IMR-90 (cell line): ENCODE measurements at regions not wholly inside any gene's neighbourhood (a gene's known extent, or its start where the extent isn't known, plus 50 kb on each side); places are given as distances from the start of the nearest gene placed in this dataset.

Experiments used
- ATAC-seq: fragments of 200-7000 bp; cut with Tn5 transposase; 2 replicates; pipeline ENCODE4 v1.9.1; 2020; ENCODE audit warnings: low read depth, mild to moderate bottlenecking, moderate library complexity
- BruUV-seq: library from RNA; stranded (reverse); fragments of 400-500 nt; replicated peaks from 2 replicates; lab custom pipeline; 2021; lab: Mats Ljungman, UMichigan
- CTCF ChIA-PET: fragments of 300-600 bp; formaldehyde crosslinking; extraction: SDS; loops from one replicate; lab custom pipeline; 2021; ENCODE audit warnings: antibody characterized with exemption; lab: Yijun Ruan, JAX
- POLR2A ChIA-PET: fragments of 300-600 bp; sonication (Branson Sonifier 250); formaldehyde crosslinking; loops from one replicate; lab custom pipeline; 2022; ENCODE audit warnings: antibody characterized with exemption; ENCODE audit not compliant: unreplicated experiment; lab: Charles Lee
- DNase-seq: peaks from one replicate; pipeline ENCODE4 v3.0.0; 2013
- H2AFZ ChIP-seq: replicated peaks from 2 replicates; pipeline ENCODE3; 2013; ENCODE audit warnings: low read length, mild to moderate bottlenecking; ENCODE audit not compliant: poor library complexity
- H2AK5ac ChIP-seq: 2 replicates; pipeline ENCODE4 v1.6.1; 2013; ENCODE audit warnings: low read depth, low read length, inconsistent platforms
- H2AK9ac ChIP-seq: replicated peaks from 2 replicates; pipeline ENCODE3; 2013; ENCODE audit warnings: mild to moderate bottlenecking, low read depth, low read length, moderate library complexity; ENCODE audit not compliant: poor library complexity
- H2BK120ac ChIP-seq: 2 replicates; pipeline ENCODE4 v1.6.1; 2013; ENCODE audit warnings: low read depth, low read length, inconsistent platforms
- H2BK15ac ChIP-seq: 3 replicates; pipeline ENCODE4 v1.6.1; 2013; ENCODE audit warnings: low read depth, low read length, inconsistent platforms
- H2BK20ac ChIP-seq: 2 replicates; pipeline ENCODE4 v1.6.1; 2013; ENCODE audit warnings: low read depth, mild to moderate bottlenecking, inconsistent platforms, low read length, moderate library complexity
- H2BK5ac ChIP-seq: 2 replicates; pipeline ENCODE4 v1.6.1; 2013; ENCODE audit warnings: mild to moderate bottlenecking, low read depth, low read length, inconsistent platforms; ENCODE audit not compliant: poor library complexity, severe bottlenecking
- H3K14ac ChIP-seq: replicated peaks from 2 replicates; pipeline ENCODE4 v1.6.1; 2013; ENCODE audit warnings: low read depth, low read length, inconsistent platforms
- H3K18ac ChIP-seq: 2 replicates; pipeline ENCODE4 v1.6.1; 2013; ENCODE audit warnings: low read depth, low read length, control low read depth
- H3K23ac ChIP-seq: 2 replicates; pipeline ENCODE4 v1.6.1; 2013; ENCODE audit warnings: low read depth, low read length, inconsistent platforms
- H3K27ac ChIP-seq: 2 replicates; pipeline ENCODE4 v1.5.1; 2013; ENCODE audit warnings: mild to moderate bottlenecking, control low read depth, low read length; ENCODE audit not compliant: insufficient read depth
- H3K27me3 ChIP-seq: 2 replicates; pipeline ENCODE4 v1.6.1; 2013; ENCODE audit warnings: low read length; ENCODE audit not compliant: control insufficient read depth, insufficient read depth
- H3K36me3 ChIP-seq: 2 replicates; pipeline ENCODE4 v1.6.1; 2013; ENCODE audit warnings: low read length, mixed read lengths; ENCODE audit not compliant: control insufficient read depth, insufficient read depth
- H3K4ac ChIP-seq: 2 replicates; pipeline ENCODE4 v1.6.1; 2013; ENCODE audit warnings: low read depth, low read length, inconsistent platforms
- H3K4me1 ChIP-seq: 2 replicates; pipeline ENCODE4 v1.6.1; 2013; ENCODE audit warnings: low read length, mixed read lengths; ENCODE audit not compliant: control insufficient read depth, insufficient read depth
- H3K4me2 ChIP-seq: 2 replicates; pipeline ENCODE4 v1.6.1; 2013; ENCODE audit warnings: low read depth, mild to moderate bottlenecking, control low read depth, low read length, moderate library complexity
- H3K4me3 ChIP-seq: 2 replicates; pipeline ENCODE4 v1.5.1; 2013; ENCODE audit warnings: low read depth, mild to moderate bottlenecking, control low read depth, low read length, moderate library complexity; ENCODE audit not compliant: insufficient read depth
- H3K56ac ChIP-seq: 2 replicates; pipeline ENCODE4 v1.6.1; 2013; ENCODE audit warnings: low read length, inconsistent platforms; ENCODE audit not compliant: insufficient read depth; ENCODE audit errors: extremely low read depth
- H3K79me1 ChIP-seq, 2 experiments: 2 replicates each; pipeline ENCODE4 v1.6.1; 2013; ENCODE audit warnings: low read length in 2 of 2, inconsistent platforms in 1 of 2, low read depth in 1 of 2
- H3K9ac ChIP-seq: 2 replicates; pipeline ENCODE4 v1.6.1; 2013; ENCODE audit warnings: low read depth, low read length, control low read depth
- H3K9me1 ChIP-seq: 2 replicates; pipeline ENCODE4 v1.6.1; 2013; ENCODE audit warnings: low read length, inconsistent platforms; ENCODE audit not compliant: insufficient read depth
- H3K9me3 ChIP-seq: 2 replicates; pipeline ENCODE4 v1.6.1; 2013; ENCODE audit warnings: low read length; ENCODE audit not compliant: control insufficient read depth, insufficient read depth
- H4K20me1 ChIP-seq: 2 replicates; pipeline ENCODE4 v1.6.1; 2013; ENCODE audit warnings: low read length, inconsistent platforms; ENCODE audit not compliant: insufficient read depth
- H4K5ac ChIP-seq: 2 replicates; pipeline ENCODE4 v1.6.1; 2013; ENCODE audit warnings: mild to moderate bottlenecking, low read depth, low read length, control low read depth
- H4K8ac ChIP-seq, 2 experiments: 2 replicates each; pipeline ENCODE4 v1.6.1; 2013; ENCODE audit warnings: low read depth in 2 of 2, low read length in 2 of 2, control low read depth in 1 of 2, inconsistent platforms in 1 of 2
- H4K91ac ChIP-seq: 2 replicates; pipeline ENCODE4 v1.6.1; 2013; ENCODE audit warnings: low read depth, low read length, inconsistent platforms; ENCODE audit not compliant: insufficient read depth
- BHLHE40 ChIP-seq: fragments of 150-350 bp; IDR thresholded peaks from 2 replicates; pipeline ENCODE4 v1.6.1; 2016; ENCODE audit warnings: mild to moderate bottlenecking, low read depth, low read length
- CEBPB ChIP-seq: IDR thresholded peaks from 2 replicates; pipeline ENCODE4 v1.6.1; 2012; ENCODE audit warnings: low read depth, low read length, improper control_type of control experiment
- CHD1 ChIP-seq: IDR thresholded peaks from 2 replicates; pipeline ENCODE4 v1.6.1; 2012; ENCODE audit warnings: low read depth, low read length, improper control_type of control experiment
- FOS ChIP-seq: fragments of 150-350 bp; IDR thresholded peaks from 2 replicates; pipeline ENCODE4 v1.6.1; 2016; ENCODE audit warnings: low read depth, low read length
- MAFK ChIP-seq: IDR thresholded peaks from 2 replicates; pipeline ENCODE4 v1.6.1; 2012; ENCODE audit warnings: low read depth, low read length, improper control_type of control experiment
- MAZ ChIP-seq: IDR thresholded peaks from 2 replicates; pipeline ENCODE4 v1.6.1; 2012; ENCODE audit warnings: low read depth, mild to moderate bottlenecking, low read length, improper control_type of control experiment, moderate library complexity, borderline replicate concordance
- MXI1 ChIP-seq: IDR thresholded peaks from 2 replicates; pipeline ENCODE4 v1.6.1; 2012; ENCODE audit warnings: low read depth, mild to moderate bottlenecking, low read length, moderate library complexity, borderline replicate concordance
- NFE2L2 ChIP-seq: fragments of 150-350 bp; IDR thresholded peaks from 2 replicates; pipeline ENCODE4 v1.6.1; 2016; ENCODE audit warnings: low read depth, mild to moderate bottlenecking, low read length
- POLR2A ChIP-seq: IDR thresholded peaks from 2 replicates; pipeline ENCODE4 v1.6.1; 2012; ENCODE audit warnings: mild to moderate bottlenecking, low read depth, low read length
- RCOR1 ChIP-seq: IDR thresholded peaks from 2 replicates; pipeline ENCODE4 v1.6.1; 2012; ENCODE audit warnings: mild to moderate bottlenecking, low read length, improper control_type of control experiment; ENCODE audit not compliant: insufficient replicate concordance
- RFX5 ChIP-seq: IDR thresholded peaks from 2 replicates; pipeline ENCODE4 v1.8.0; 2012; ENCODE audit warnings: low read depth, mild to moderate bottlenecking, low read length, moderate library complexity
- SMC3 ChIP-seq: fragments of 150-350 bp; IDR thresholded peaks from 2 replicates; pipeline ENCODE4 v1.6.1; 2016; ENCODE audit warnings: low read depth, mild to moderate bottlenecking, antibody characterized with exemption, low read length, moderate library complexity
- whole genome bisulfite sequencing, 2 experiments: methylation state at CpG; one replicate each; pipeline versions ENCODE4 v1.1.5 to v1.1.7; 2013; ENCODE audit warnings: missing lambda C conversion rate in 2 of 2; ENCODE audit not compliant: insufficient read length in 1 of 2; ENCODE audit errors: extremely low coverage in 2 of 2; 5-methylcytosine and 5-hydroxymethylcytosine counted together
- dilution Hi-C: fragments of 300-500 bp; cut with HindIII; formaldehyde crosslinking; loops from one replicate; pipeline ENCODE4 v1.14.3; 2018; ENCODE audit warnings: low sequenced_read_pairs; ENCODE audit not compliant: unreplicated experiment
- in situ Hi-C: fragments of 300-500 bp; cut with MboI; formaldehyde crosslinking; loops from 3 replicates; pipeline ENCODE4 v1.14.3; 2019; ENCODE audit warnings: low sequenced_read_pairs, inconsistent platforms, mixed read lengths
- intact Hi-C: fragments of 100-400 bp; cut with micrococcal nuclease; formaldehyde crosslinking; loops from 2 replicates; pipeline ENCODE4 v1.10.0; 2022
- TF ChIP-seq, protein P1 (sequence below): fragments of 150-350 bp; IDR thresholded peaks from 2 replicates; pipeline ENCODE4 v1.6.1; 2016; ENCODE audit warnings: low read depth, mild to moderate bottlenecking, low read length, moderate library complexity, borderline replicate concordance

- Histone ChIP-seq H4K20me1 (no peaks in the 10 kb centered on the region), H3K4me3 (no peak overlapping the region), H2BK120ac (no peak overlapping the region), H3K4me2 (no peak overlapping the region), H4K91ac (no peak overlapping the region), H3K4me1 (no peaks in the 10 kb centered on the region), H3K18ac (no peak overlapping the region), H2AK5ac (no peak overlapping the region), H3K56ac (no peak overlapping the region), H4K5ac (no peak overlapping the region), H2AFZ (no peak overlapping the region), H3K9me1 (no peaks in the 10 kb centered on the region), H2BK5ac (no peak overlapping the region), H3K27ac (no peak overlapping the region), H3K79me1 (no peaks in the 10 kb centered on the region), H3K4ac (no peak overlapping the region), H3K9me3 (no peaks in the 10 kb centered on the region), H2AK9ac (no peak overlapping the region), H4K8ac (no peak overlapping the region), H3K23ac (no peak overlapping the region), H3K27me3 (peaks cover 19% of the 10 kb centered on the region), H3K9ac (no peak overlapping the region), H3K14ac (no peak overlapping the region), H3K36me3 (no peaks in the 10 kb centered on the region), H2BK15ac (no peak overlapping the region), H2BK20ac (no peak overlapping the region)
- in situ Hi-C loops: loop anchor here (10.0 to 25.0 kb wide), 2 partner anchors 688 to 1116 kb away; no protein-coding TSS in a partner anchor
- CTCF ChIA-PET: interaction anchor here (1.9 kb wide), 1 partner anchor 10 kb away, joined by 14 read pairs; no protein-coding TSS in a partner anchor
- dilution Hi-C loops: no loop called here
- BruUV-seq: no TSS peak
- no peak; the same call in 1 of the 2 replicates for ATAC-seq
- 60% methylated on average over 1 of the region's 8 CpGs; no CpG with 5 or more reads in 1 of the 2 experiments for WGBS, 2 experiments
- no peak for DNase-seq
- POLR2A ChIA-PET: no interaction called here
- intact Hi-C loops: no loop called here
- TF ChIP-seq POLR2A: no peak
- TF ChIP-seq SMC3: no peak
- TF ChIP-seq FOS: no peak
- TF ChIP-seq RCOR1: no peak
- no peak for TF ChIP-seq MAZ
- TF ChIP-seq MXI1: no peak
- no peak for TF ChIP-seq NFE2L2
- no peak for TF ChIP-seq BHLHE40
- no peak for TF ChIP-seq MAFK
- TF ChIP-seq CHD1: no peak
- no peak for TF ChIP-seq RFX5
- TF ChIP-seq, protein P1, sequence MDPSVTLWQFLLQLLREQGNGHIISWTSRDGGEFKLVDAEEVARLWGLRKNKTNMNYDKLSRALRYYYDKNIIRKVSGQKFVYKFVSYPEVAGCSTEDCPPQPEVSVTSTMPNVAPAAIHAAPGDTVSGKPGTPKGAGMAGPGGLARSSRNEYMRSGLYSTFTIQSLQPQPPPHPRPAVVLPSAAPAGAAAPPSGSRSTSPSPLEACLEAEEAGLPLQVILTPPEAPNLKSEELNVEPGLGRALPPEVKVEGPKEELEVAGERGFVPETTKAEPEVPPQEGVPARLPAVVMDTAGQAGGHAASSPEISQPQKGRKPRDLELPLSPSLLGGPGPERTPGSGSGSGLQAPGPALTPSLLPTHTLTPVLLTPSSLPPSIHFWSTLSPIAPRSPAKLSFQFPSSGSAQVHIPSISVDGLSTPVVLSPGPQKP: no peak
- TF ChIP-seq CEBPB: no peak
These were observed 152.2 kb downstream of the PSAT1 start for GRCh38 chr9:78448960-78449673.
